Sciatic nerve (tissue), 2 donors: ENCODE measurements at regions not wholly inside any gene's neighbourhood (a gene's known extent, or its start where the extent isn't known, plus 50 kb on each side); places are given as distances from the start of the nearest gene placed in this dataset.
"Not testable (repeated sequence)": the region's sequence is repeated elsewhere in the genome, so short reads cannot be mapped to it uniquely, and the experiment has no call there.

Experiments
- ATAC-seq: fragments of 200-7000 bp; cut with Tn5 transposase; one replicate; pipeline ENCODE4 v1.9.1; 2020; ENCODE audit warnings: mild to moderate bottlenecking, moderate library complexity
- DNase-seq: peaks from one replicate; pipeline ENCODE4 v3.0.0-alpha.2; 2020; ENCODE audit warnings: low spot score
- intact Hi-C: fragments of 100-400 bp; cut with DNase I; formaldehyde crosslinking; loops from one replicate; pipeline ENCODE4 v1.14.2; 2022
- donor health status: DM: no; HTN: no; CAD: no.
- donor health status: DM: no; HTN: no; CAD: no.

DNA sequence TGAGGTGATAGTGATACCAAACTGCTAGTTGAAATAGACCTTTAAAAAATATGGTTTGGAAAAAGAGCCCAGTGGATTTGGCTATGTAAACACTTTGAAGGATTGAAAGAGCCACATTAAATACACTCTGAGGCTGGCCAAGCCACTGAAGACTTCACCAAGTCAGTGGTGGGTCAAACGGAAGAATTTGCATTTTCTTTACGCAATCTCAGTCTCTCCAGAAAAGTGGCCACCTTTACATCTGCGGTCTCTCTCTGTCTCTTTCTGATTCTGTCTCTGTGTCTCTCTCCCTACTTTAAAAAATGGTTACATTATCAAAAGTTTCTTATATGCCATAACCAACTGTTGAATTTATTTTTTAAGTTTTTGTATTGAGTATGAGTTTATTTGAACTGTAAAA lies 651.2 kb upstream of the PITX2 start:
- ATAC-seq (no peak), DNase-seq (no peak)
- intact Hi-C loops, result no loop called here

DNA sequence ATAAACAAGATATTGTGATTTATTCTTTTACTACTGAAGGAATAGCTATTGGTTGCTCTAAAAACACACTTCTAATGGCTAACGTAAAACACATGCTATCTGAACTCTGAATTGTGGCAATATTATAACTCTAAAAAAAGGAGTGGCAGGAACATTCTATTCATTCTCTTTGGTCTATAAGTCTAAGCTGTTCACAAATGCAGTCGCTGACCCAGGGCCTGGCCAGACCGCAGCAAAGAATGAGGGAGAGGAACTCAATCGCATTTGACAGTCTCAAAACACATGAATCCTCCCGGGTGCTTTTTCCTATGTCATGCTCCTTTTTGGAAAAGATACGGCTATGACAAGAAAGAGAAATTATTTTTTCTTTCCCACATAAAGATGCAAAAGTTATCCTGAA lies 651.6 kb upstream of the PITX2 start:
- intact Hi-C loops, result no loop called here
- no peak for ATAC-seq
- DNase-seq, result no peak

DNA sequence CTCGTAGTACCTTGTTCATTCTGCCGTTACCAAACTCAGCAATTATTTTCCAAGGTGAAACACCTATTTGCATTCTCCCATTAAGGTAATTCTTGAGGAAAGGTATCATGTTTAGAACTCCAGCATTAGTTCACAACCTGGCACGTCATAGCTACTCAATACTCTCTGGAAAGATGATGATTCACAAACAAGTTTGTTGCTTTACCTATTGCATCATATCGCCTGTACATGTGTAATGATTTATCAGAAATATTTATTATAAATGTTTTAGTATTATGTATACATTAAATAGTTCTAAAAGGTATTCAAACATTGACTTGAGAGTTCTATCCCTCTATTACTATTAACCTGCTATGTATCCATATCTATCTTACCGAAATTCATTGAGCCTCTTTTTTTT lies 658.3 kb upstream of the PITX2 start:
- intact Hi-C loops, result no loop called here
- DNase-seq (no peak), ATAC-seq (no peak)

GRCh38 chr4:111282035-111282434 lies 659.2 kb upstream of the PITX2 start:
- DNase-seq, result no peak
- no peak for ATAC-seq
- intact Hi-C loops, result no loop called here

GRCh38 chr4:111283066-111283677 lies 660.3 kb upstream of the PITX2 start:
- no peak for DNase-seq
- intact Hi-C loops, result no loop called here
- ATAC-seq, result no peak

- ATAC-seq (no peak), DNase-seq (no peak)
- intact Hi-C loops, result no loop called here
These were observed 673.6 kb upstream of the PITX2 start for GRCh38 chr4:111296466-111296865.

DNA sequence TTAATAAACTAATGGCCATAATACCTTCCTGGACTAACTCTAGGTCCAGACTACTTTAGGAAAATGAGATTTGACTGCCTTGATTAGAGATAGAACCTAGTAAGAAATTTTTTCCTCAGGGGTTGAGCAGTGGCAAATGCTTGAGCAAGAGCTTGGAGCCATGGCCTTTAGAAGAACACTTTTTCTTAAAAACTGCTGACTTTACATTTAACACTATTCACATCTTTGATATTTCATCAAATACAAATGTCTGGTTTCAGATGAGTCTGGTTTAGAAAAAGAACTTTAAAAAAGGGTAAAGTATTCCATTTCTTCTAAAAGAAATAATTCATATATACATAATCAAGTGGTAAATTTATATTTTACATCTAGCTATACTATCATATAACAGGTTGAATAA lies 680.9 kb upstream of the PITX2 start:
- DNase-seq, result no peak
- ATAC-seq, result no peak
- intact Hi-C loops, result no loop called here

GRCh38 chr4:111323496-111323895 lies 700.6 kb upstream of the PITX2 start:
- DNase-seq (no peak), ATAC-seq (no peak)
- intact Hi-C loops, result no loop called here

DNA sequence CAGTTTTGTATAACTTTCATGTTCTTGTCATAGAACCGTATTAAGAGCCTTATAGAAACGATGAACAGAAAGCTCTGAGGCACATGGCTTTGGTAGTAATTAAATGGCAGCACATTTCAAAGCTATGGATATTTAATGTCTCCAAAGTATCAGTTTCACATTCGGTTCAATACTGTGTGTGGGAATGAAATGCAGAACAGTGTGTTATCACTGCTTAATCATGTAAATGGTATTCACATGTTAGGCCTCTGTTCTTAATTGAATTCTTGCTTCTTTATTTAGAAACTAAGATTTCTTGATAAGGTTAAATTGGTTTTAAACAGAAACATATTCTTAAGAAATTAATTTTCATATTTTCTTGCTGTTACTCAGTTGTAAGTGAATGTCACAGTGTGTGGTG lies 701.0 kb upstream of the PITX2 start:
- no peak for ATAC-seq
- intact Hi-C loops, result no loop called here
- no peak for DNase-seq

GRCh38 chr4:111326450-111326849 lies 703.6 kb upstream of the PITX2 start:
- DNase-seq (no peak), ATAC-seq (no peak)
- intact Hi-C loops, result no loop called here

GRCh38 chr4:111330786-111331185 lies 707.9 kb upstream of the PITX2 start:
- ATAC-seq (no peak), DNase-seq (no peak)
- intact Hi-C loops, result no loop called here

DNA sequence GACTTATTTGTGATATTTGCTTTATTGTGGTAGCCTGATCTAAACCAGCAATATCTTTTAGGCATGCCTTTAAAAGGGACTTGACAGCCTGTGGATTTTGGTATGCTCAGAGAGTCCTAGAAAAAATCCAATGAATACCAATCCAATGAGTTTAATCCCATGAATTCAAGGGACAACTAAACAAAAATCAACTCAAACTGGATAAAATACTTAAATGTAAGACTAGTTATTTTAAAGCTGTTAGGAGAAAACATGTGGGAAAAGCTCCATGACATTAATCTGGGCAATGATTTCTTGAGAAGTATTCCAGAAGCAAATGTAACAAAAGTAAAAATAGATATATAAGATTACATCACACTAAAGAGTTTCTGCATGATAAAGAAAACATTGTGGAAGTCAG lies 711.5 kb upstream of the PITX2 start:
- no peak for DNase-seq
- intact Hi-C loops, result no loop called here
- ATAC-seq, result no peak

GRCh38 chr4:111337186-111337876 lies 714.5 kb upstream of the PITX2 start:
- DNase-seq, ATAC-seq, intact Hi-C loops: not testable (repeated sequence)

DNA sequence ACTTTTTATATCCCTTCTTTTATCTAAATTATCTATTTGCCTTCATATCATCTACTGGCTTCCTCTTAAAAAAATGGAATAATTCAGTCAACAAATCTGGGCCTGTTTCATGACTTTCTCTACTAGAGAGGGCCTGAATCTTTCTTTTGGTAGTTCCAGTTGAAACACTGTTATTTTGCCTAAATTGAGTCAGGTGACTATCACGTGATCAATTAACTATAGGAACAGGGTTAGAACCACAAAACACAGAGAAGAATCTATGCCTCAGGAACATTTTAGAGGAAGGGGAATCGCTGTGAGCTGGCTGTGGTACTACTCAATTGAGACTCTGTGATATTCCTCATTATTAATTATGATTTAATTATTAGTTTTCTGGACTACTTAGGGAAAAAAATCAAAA lies 736.7 kb upstream of the PITX2 start:
- DNase-seq (no peak), ATAC-seq (no peak)
- intact Hi-C loops, result no loop called here

DNA sequence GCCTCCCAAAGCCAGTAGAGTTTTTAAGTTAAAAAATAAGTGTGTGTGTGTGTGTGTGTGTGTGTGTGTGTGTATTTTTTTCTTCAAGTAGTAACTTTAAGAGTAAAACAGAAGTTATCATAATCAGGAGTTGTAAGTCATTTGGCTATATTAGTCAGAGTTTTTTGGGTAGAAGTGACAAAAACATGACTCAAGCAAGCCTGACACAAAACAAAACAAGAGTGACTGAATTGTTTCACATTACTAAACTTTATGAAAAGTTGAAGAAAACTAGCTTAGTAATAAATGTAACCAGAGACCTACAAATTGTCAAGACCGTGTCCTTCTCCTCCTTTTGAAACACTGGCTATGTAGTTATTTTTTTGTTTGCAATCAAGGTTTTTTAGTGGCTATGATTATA lies 738.0 kb upstream of the PITX2 start:
- ATAC-seq (no peak), DNase-seq (no peak)
- intact Hi-C loops, result no loop called here

DNA sequence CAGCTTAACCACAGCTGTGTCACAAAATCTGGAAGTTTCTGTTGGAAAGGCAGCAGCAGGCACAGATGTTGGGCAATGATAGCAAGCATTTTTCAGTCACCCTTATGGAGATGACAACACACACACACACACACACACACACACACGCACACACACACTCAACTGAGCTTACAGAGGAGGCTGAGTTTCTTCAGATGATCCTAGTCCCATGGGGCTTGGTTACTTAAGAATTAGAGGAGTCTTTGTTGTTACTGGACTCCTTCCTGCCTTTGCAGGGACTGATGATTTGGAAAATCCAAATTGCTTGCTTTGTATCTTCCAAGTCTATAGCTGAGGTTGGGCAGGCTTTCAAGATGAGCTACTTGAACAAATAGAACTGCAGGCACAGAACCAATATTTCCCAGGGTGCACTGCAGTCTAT lies 740.1 kb upstream of the PITX2 start:
- intact Hi-C loops, result no loop called here
- ATAC-seq (peak; percentile 94), DNase-seq (no peak)

- intact Hi-C loops, DNase-seq, ATAC-seq: not testable (repeated sequence)
These were observed 755.0 kb upstream of the PITX2 start for GRCh38 chr4:111377880-111378279.

GRCh38 chr4:111388561-111388960 lies 756.7 kb upstream of the FAM241A start:
- no peak for DNase-seq

DNA sequence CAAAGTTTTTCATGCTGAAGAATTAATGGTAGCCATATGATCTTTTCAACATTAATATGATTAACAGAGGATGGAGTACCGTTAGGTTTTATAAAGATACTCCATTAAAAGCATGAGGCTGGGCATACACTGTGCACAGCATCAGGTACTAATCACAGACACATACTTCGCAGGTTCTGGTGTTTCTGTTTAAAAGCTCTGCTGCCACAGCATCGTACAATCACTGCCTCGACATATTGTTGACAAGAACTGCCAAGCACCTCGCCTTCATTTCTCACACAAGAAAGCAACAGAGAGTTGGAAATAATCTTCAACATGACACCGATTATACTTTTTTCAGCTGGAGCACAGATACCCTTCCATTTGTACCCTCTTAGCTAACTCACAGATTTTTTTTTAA lies 753.4 kb upstream of the FAM241A start:
- DNase-seq (no peak), ATAC-seq (no peak)
- intact Hi-C loops, result no loop called here

More at GRCh38 chr4:111388561-111388960, 756.7 kb upstream of the FAM241A start:
- ATAC-seq, result no peak
- intact Hi-C loops, result no loop called here

DNA sequence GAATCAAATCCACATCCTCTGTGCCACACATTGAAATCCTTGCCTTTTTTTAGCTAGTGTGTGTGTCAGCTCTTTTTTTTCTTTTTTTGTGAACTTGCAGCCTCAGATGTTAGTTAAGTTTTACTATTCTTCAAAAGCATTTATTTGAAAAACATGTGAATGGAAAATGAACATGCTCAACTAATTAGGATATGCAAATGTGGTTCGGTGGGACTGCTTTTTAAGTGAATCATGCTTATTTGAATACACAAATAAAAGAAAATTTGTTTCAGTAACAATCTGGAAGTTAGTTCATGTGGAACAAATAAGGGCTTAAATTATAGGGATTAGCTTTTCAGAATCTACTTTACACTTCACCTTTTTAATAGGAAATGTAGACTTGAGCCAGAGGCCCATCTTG lies 751.5 kb upstream of the FAM241A start:
- ATAC-seq, result no peak
- no peak for DNase-seq
- intact Hi-C loops, result no loop called here

DNA sequence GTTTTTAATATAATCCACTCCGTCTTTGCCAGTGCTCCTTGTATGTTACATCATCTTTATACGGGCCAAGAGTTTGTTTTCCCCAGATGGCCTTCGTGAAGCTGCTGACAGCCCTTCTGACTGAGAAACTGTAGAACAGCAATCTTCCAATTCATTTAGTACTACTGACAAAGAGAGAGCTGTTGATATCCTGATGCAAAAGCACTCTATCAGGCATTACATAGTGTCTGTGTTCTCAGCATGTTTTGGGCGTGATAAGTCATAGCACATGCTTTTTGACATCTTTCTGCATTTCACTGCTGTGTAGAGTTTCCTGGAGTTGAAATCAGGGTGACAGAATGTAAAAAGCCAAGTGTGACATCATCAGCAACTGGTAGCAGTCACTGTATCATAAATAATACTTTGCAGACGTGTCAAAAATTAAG lies 746.3 kb upstream of the FAM241A start:
- intact Hi-C loops, result no loop called here
- ATAC-seq (peak; percentile 80), DNase-seq (no peak)
